H9 (cell line): ENCODE measurements at regions not wholly inside any gene's neighbourhood (a gene's known extent, or its start where the extent isn't known, plus 50 kb on each side); places are given as distances from the start of the nearest gene placed in this dataset.

Experiments
- DNase-seq: peaks from one replicate; pipeline ENCODE4 v3.0.0-alpha.2; 2017
- H2AFZ ChIP-seq: one replicate; pipeline ENCODE4 v1.6.1; 2013; ENCODE audit warnings: mild to moderate bottlenecking, low read length, control low read depth, moderate library complexity
- H2AK5ac ChIP-seq: 2 replicates; pipeline ENCODE4 v1.6.1; 2013; ENCODE audit warnings: low read length, control low read depth, mixed read lengths; ENCODE audit not compliant: insufficient read length
- H2BK120ac ChIP-seq: one replicate; pipeline ENCODE4 v1.6.1; 2013; ENCODE audit warnings: low read depth, mild to moderate bottlenecking, low read length, control low read depth, inconsistent platforms; ENCODE audit not compliant: poor library complexity, severe bottlenecking
- H2BK12ac ChIP-seq: 2 replicates; pipeline ENCODE4 v1.6.1; 2013; ENCODE audit warnings: low read length, control low read depth, mixed read lengths, low read depth; ENCODE audit not compliant: insufficient read length
- H2BK15ac ChIP-seq: 2 replicates; pipeline ENCODE4 v1.6.1; 2013; ENCODE audit warnings: low read depth, low read length, control low read depth
- H2BK20ac ChIP-seq: one replicate; pipeline ENCODE4 v1.6.1; 2013; ENCODE audit warnings: low read depth, mild to moderate bottlenecking, low read length, control low read depth, inconsistent platforms; ENCODE audit not compliant: poor library complexity, severe bottlenecking
- H2BK5ac ChIP-seq: 2 replicates; pipeline ENCODE4 v1.6.1; 2013; ENCODE audit warnings: low read length, control low read depth, mixed read lengths; ENCODE audit not compliant: insufficient read length
- H3K14ac ChIP-seq: 2 replicates; pipeline ENCODE4 v1.6.1; 2013; ENCODE audit warnings: low read length, control low read depth; ENCODE audit not compliant: insufficient read depth
- H3K18ac ChIP-seq: 2 replicates; pipeline ENCODE4 v1.6.1; 2013; ENCODE audit warnings: low read depth, mild to moderate bottlenecking, mixed read lengths, low read length, control low read depth; ENCODE audit not compliant: insufficient read length
- H3K23ac ChIP-seq: 2 replicates; pipeline ENCODE4 v1.6.1; 2013; ENCODE audit warnings: low read length, control low read depth, mixed read lengths, low read depth; ENCODE audit not compliant: insufficient read length
- H3K23me2 ChIP-seq: 2 replicates; pipeline ENCODE4 v1.6.1; 2013; ENCODE audit warnings: low read depth, mild to moderate bottlenecking, mixed read lengths, low read length, control low read depth; ENCODE audit not compliant: insufficient read length, poor library complexity, severe bottlenecking
- H3K27ac ChIP-seq: 2 replicates; pipeline ENCODE4 v1.5.1; 2013; ENCODE audit warnings: low read length, control low read depth, mixed read lengths, low read depth; ENCODE audit not compliant: insufficient read length
- H3K27me3 ChIP-seq: 2 replicates; pipeline ENCODE4 v1.6.1; 2013; ENCODE audit warnings: low read length, control low read depth, inconsistent platforms; ENCODE audit not compliant: insufficient read depth
- H3K4ac ChIP-seq: 2 replicates; pipeline ENCODE4 v1.6.1; 2013; ENCODE audit warnings: low read depth, mild to moderate bottlenecking, control low read depth, inconsistent platforms, low read length, moderate library complexity
- H3K4me1 ChIP-seq: 2 replicates; pipeline ENCODE4 v1.6.1; 2013; ENCODE audit warnings: low read length, control low read depth, inconsistent platforms; ENCODE audit not compliant: insufficient read depth
- H3K4me2 ChIP-seq: 2 replicates; pipeline ENCODE4 v1.6.1; 2013; ENCODE audit warnings: low read length, control low read depth, mixed read lengths; ENCODE audit not compliant: insufficient read length, insufficient read depth
- H3K56ac ChIP-seq: 2 replicates; pipeline ENCODE4 v1.6.1; 2013; ENCODE audit warnings: low read depth, mild to moderate bottlenecking, mixed read lengths, low read length, control low read depth; ENCODE audit not compliant: insufficient read length
- H3K79me1 ChIP-seq: 2 replicates; pipeline ENCODE4 v1.6.1; 2013; ENCODE audit warnings: low read depth, mild to moderate bottlenecking, moderate library complexity, low read length, control low read depth, inconsistent platforms; ENCODE audit not compliant: insufficient read depth, poor library complexity, severe bottlenecking
- H3K79me2 ChIP-seq: 2 replicates; pipeline ENCODE4 v1.6.1; 2013; ENCODE audit warnings: low read length, control low read depth, inconsistent platforms; ENCODE audit not compliant: insufficient read depth
- H3K9ac ChIP-seq: 2 replicates; pipeline ENCODE4 v1.6.1; 2013; ENCODE audit warnings: low read length, control low read depth, mixed read lengths; ENCODE audit not compliant: insufficient read length; ENCODE audit errors: extremely low read depth
- H3K9me3 ChIP-seq: one replicate; pipeline ENCODE4 v1.6.1; 2013; ENCODE audit warnings: low read depth, low read length, inconsistent platforms; ENCODE audit not compliant: control insufficient read depth
- H3T11ph ChIP-seq: one replicate; pipeline ENCODE4 v1.6.1; 2013; ENCODE audit warnings: mild to moderate bottlenecking, low read length, control low read depth, inconsistent platforms
- H4K20me1 ChIP-seq: one replicate; pipeline ENCODE4 v1.6.1; 2013; ENCODE audit not compliant: control insufficient read depth, insufficient read length, insufficient read depth
- H4K5ac ChIP-seq: 2 replicates; pipeline ENCODE4 v1.6.1; 2013; ENCODE audit warnings: low read depth, mild to moderate bottlenecking, mixed read lengths, low read length, control low read depth; ENCODE audit not compliant: insufficient read length
- H4K8ac ChIP-seq: replicated peaks from 2 replicates; pipeline ENCODE4 v1.6.1; 2013; ENCODE audit warnings: low read length, control low read depth, mixed read lengths, low read depth; ENCODE audit not compliant: insufficient read length
- H4K91ac ChIP-seq: 2 replicates; pipeline ENCODE4 v1.6.1; 2013; ENCODE audit warnings: low read depth, mild to moderate bottlenecking, moderate library complexity, mixed read lengths, low read length, control low read depth; ENCODE audit not compliant: insufficient read length
- H3K27ac Mint-ChIP-seq, 3 experiments: 2 replicates in 2 of 3; 3 replicates in 1 of 3; pipeline ENCODE4 v1.8.0; 2020 to 2021; ENCODE audit warnings: mixed read lengths in 3 of 3, mild to moderate bottlenecking in 1 of 3, moderate library complexity in 1 of 3
- H3K27me3 Mint-ChIP-seq: 2 replicates; pipeline ENCODE4 v1.8.0; 2021; ENCODE audit warnings: low read depth, mild to moderate bottlenecking, moderate library complexity, mixed read lengths
- H3K36me3 Mint-ChIP-seq, 3 experiments: 2 replicates in 2 of 3; 3 replicates in 1 of 3; pipeline ENCODE4 v1.8.0; 2020 to 2021; ENCODE audit warnings: low read depth in 3 of 3, mixed read lengths in 3 of 3; ENCODE audit not compliant: insufficient read depth in 1 of 3
- H3K4me1 Mint-ChIP-seq, 2 experiments: 2 replicates each; pipeline ENCODE4 v1.8.0; 2020; ENCODE audit warnings: mixed read lengths in 2 of 2
- H3K4me3 Mint-ChIP-seq, 2 experiments: 2 replicates in 1 of 2; 3 replicates in 1 of 2; pipeline ENCODE4 v1.8.0; 2020 to 2021; ENCODE audit warnings: mild to moderate bottlenecking in 2 of 2, mixed read lengths in 2 of 2, moderate library complexity in 1 of 2
- H3K9me3 Mint-ChIP-seq, 2 experiments: 2 replicates in 1 of 2; 3 replicates in 1 of 2; pipeline ENCODE4 v1.8.0; 2020; ENCODE audit warnings: mild to moderate bottlenecking in 2 of 2, mixed read lengths in 2 of 2, moderate library complexity in 1 of 2
- WGBS: extraction: QIAGEN DNeasy Blood & Tissue Kit; methylation state at CpG from one replicate; pipeline ENCODE4 v1.1.7; 2013; ENCODE audit warnings: missing lambda C conversion rate, low lambda C conversion rate, mixed read lengths; ENCODE audit not compliant: insufficient read length; ENCODE audit errors: extremely low coverage; 5-methylcytosine and 5-hydroxymethylcytosine counted together
- TF ChIP-seq, protein P1 (sequence below): fragments of 200-600 bp; sonication (generic); conservative IDR thresholded peaks from 3 replicates; pipeline ENCODE4 v1.8.0; 2021; ENCODE audit warnings: antibody characterized with exemption, mild to moderate bottlenecking

DNA sequence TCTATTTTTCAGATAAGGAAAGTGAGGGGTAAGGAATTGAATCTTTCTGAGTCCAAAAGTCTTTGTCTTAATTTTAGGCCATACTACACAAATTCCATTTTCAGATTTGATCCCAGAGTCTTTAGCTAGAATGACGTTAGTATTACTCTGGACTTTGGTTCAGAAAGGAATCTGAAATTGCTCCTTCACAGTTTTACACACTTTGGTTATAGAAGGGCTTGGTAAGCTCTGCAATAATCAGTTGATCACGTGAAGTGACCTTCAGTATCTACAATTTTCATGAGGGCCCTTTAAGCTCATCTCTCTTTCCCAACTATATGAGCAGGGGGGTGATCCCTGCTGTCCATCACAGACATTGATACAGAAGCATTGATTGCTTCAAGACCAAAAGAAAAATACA, 103.4 kb upstream of the ESRRG start:
- no peak overlapping the region for H2BK12ac ChIP-seq
- no peak overlapping the region for H2BK120ac ChIP-seq
- no peak overlapping the region for H3K56ac ChIP-seq
- Mint-ChIP-seq H3K36me3 (no peaks in the 10 kb centered on the region), H3K27me3 (no peaks in the 10 kb centered on the region), H3K9me3 (no peaks in the 10 kb centered on the region), H3K4me1 (peaks cover 21 to 23% of the 10 kb centered on the region in 2 experiments), H3K4me3 (no peak overlapping the region), H3K27ac (no peak overlapping the region)
- H4K8ac ChIP-seq: no peak overlapping the region
- DNase-seq: no peak
- H3T11ph ChIP-seq: no peak overlapping the region
- H3K27ac ChIP-seq: no peak overlapping the region
- WGBS: no CpG with 5 or more reads among the region's 2 CpGs
- no peak overlapping the region for H2BK15ac ChIP-seq
- no peak overlapping the region for H3K4ac ChIP-seq
- H3K9ac ChIP-seq: no peak overlapping the region
- H2AK5ac ChIP-seq: no peak overlapping the region
- no peak overlapping the region for H2BK20ac ChIP-seq
- H3K79me1 ChIP-seq: no peaks in the 10 kb centered on the region
- TF ChIP-seq, protein P1, sequence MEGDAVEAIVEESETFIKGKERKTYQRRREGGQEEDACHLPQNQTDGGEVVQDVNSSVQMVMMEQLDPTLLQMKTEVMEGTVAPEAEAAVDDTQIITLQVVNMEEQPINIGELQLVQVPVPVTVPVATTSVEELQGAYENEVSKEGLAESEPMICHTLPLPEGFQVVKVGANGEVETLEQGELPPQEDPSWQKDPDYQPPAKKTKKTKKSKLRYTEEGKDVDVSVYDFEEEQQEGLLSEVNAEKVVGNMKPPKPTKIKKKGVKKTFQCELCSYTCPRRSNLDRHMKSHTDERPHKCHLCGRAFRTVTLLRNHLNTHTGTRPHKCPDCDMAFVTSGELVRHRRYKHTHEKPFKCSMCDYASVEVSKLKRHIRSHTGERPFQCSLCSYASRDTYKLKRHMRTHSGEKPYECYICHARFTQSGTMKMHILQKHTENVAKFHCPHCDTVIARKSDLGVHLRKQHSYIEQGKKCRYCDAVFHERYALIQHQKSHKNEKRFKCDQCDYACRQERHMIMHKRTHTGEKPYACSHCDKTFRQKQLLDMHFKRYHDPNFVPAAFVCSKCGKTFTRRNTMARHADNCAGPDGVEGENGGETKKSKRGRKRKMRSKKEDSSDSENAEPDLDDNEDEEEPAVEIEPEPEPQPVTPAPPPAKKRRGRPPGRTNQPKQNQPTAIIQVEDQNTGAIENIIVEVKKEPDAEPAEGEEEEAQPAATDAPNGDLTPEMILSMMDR: no peak
- H3K23ac ChIP-seq: no peak overlapping the region
- H2BK5ac ChIP-seq: no peak overlapping the region
- no peak overlapping the region for H3K4me2 ChIP-seq
- H4K20me1 ChIP-seq: no peaks in the 10 kb centered on the region
- H3K18ac ChIP-seq: no peak overlapping the region
- no peak overlapping the region for H2AFZ ChIP-seq
- H3K9me3 ChIP-seq: no peaks in the 10 kb centered on the region
- H3K14ac ChIP-seq: no peak overlapping the region
- no peaks in the 10 kb centered on the region for H3K27me3 ChIP-seq
- H4K5ac ChIP-seq: no peak overlapping the region
- H3K23me2 ChIP-seq: no peaks in the 10 kb centered on the region
- no peaks in the 10 kb centered on the region for H3K79me2 ChIP-seq
- H4K91ac ChIP-seq: no peak overlapping the region
- H3K4me1 ChIP-seq: peaks cover 5% of the 10 kb centered on the region; the same call in 1 of the 2 replicates
